ENCODE measurements at regions not wholly inside any gene's neighbourhood (a gene's known extent, or its start where the extent isn't known, plus 50 kb on each side); places are given as distances from the start of the nearest gene placed in this dataset.

- H3K9me3 ChIP-seq (ENCODE audit: control insufficient read depth, low read length): no peaks in the 10 kb centered on the region
- H3K27ac ChIP-seq: no peak overlapping the region
- H3K4me3 ChIP-seq (ENCODE audit: low read depth, low read length): no peak overlapping the region
- H2AFZ ChIP-seq: no peak overlapping the region
- no peaks in the 10 kb centered on the region for H3K27me3 ChIP-seq (ENCODE audit: control insufficient read depth, insufficient read depth, low read length)
- no peak overlapping the region for H3K9ac ChIP-seq
- TF ChIP-seq, protein P1, sequence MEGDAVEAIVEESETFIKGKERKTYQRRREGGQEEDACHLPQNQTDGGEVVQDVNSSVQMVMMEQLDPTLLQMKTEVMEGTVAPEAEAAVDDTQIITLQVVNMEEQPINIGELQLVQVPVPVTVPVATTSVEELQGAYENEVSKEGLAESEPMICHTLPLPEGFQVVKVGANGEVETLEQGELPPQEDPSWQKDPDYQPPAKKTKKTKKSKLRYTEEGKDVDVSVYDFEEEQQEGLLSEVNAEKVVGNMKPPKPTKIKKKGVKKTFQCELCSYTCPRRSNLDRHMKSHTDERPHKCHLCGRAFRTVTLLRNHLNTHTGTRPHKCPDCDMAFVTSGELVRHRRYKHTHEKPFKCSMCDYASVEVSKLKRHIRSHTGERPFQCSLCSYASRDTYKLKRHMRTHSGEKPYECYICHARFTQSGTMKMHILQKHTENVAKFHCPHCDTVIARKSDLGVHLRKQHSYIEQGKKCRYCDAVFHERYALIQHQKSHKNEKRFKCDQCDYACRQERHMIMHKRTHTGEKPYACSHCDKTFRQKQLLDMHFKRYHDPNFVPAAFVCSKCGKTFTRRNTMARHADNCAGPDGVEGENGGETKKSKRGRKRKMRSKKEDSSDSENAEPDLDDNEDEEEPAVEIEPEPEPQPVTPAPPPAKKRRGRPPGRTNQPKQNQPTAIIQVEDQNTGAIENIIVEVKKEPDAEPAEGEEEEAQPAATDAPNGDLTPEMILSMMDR (IDR thresholded peaks at IDR 0.05): no peak
- no peak overlapping the region for H3K4me2 ChIP-seq (ENCODE audit: low read length)
- H3K36me3 ChIP-seq (ENCODE audit: control insufficient read depth, insufficient read depth, low read length): no peaks in the 10 kb centered on the region
- H3K4me1 ChIP-seq: peaks cover 3% of the 10 kb centered on the region
- H3K79me2 ChIP-seq: no peaks in the 10 kb centered on the region
Measured at GRCh38 chr4:14308229-14308651, 680.7 kb upstream of the BOD1L1 start.

DNA sequence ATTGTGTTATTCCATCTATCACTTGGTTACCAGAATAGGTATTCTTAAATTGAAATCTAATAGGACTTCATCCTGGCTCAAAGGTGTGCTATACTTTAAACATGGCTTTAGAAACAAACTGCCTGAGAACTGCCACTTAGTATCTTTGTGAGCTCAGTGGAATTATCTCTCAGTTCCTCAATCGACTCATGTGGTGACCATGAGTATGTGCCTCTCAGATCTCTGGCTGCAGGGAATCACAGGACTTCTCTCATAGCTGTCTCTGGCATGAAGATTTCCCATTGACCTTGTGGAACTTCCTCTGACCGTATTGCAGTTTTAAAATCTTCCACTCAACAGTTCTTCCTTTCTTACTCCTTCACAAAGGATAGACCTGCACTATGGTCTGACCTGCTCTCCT is 681.9 kb upstream of the BOD1L1 start:
- Histone ChIP-seq H3K27ac (no peak overlapping the region), H3K4me3 (ENCODE audit: low read depth, low read length) (no peak overlapping the region), H3K36me3 (ENCODE audit: control insufficient read depth, insufficient read depth, low read length) (no peaks in the 10 kb centered on the region), H3K9ac (no peak overlapping the region), H3K4me1 (peaks cover 3% of the 10 kb centered on the region), H3K4me2 (ENCODE audit: low read length) (no peak overlapping the region), H3K9me3 (ENCODE audit: control insufficient read depth, low read length) (no peaks in the 10 kb centered on the region), H3K79me2 (no peaks in the 10 kb centered on the region), H3K27me3 (ENCODE audit: control insufficient read depth, insufficient read depth, low read length) (no peaks in the 10 kb centered on the region), H2AFZ (no peak overlapping the region)
- TF ChIP-seq, protein P1 (IDR thresholded peaks at IDR 0.05): no peak

DNA sequence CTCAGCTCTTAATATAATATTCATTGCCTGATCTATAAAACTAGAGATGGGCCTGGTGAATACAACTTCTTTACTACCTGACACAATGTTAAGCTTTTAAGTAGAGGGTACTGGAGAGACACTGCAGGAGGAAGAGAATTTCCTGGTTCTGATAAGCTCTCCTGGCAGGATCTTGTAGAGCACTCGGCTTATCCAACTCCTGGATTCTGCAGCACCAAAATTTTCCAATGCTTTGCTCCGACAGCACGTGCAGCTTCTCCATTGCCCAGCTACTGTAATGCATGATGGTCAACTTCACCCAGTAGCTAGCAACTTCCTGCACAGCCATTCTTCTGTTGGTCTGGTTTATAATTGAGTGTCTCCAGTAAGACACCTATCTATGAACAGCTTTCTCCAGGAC is 686.2 kb upstream of the BOD1L1 start:
- Histone ChIP-seq H3K36me3 (ENCODE audit: control insufficient read depth, insufficient read depth, low read length) (no peaks in the 10 kb centered on the region), H3K9me3 (ENCODE audit: control insufficient read depth, low read length) (no peaks in the 10 kb centered on the region), H2AFZ (no peak overlapping the region), H3K79me2 (no peaks in the 10 kb centered on the region), H3K27ac (no peak overlapping the region), H3K4me2 (ENCODE audit: low read length) (no peak overlapping the region), H3K4me1 (no peaks in the 10 kb centered on the region), H3K9ac (no peak overlapping the region), H3K4me3 (ENCODE audit: low read depth, low read length) (no peak overlapping the region), H3K27me3 (ENCODE audit: control insufficient read depth, insufficient read depth, low read length) (no peaks in the 10 kb centered on the region)
- TF ChIP-seq, protein P1 (IDR thresholded peaks at IDR 0.05): no peak

GRCh38 chr4:14315129-14315528 is 687.2 kb upstream of the CPEB2 start:
- Histone ChIP-seq H2AFZ (no peak overlapping the region), H3K9me3 (ENCODE audit: control insufficient read depth, low read length) (no peaks in the 10 kb centered on the region), H3K4me2 (ENCODE audit: low read length) (no peak overlapping the region), H3K36me3 (ENCODE audit: control insufficient read depth, insufficient read depth, low read length) (no peaks in the 10 kb centered on the region), H3K4me1 (no peaks in the 10 kb centered on the region), H3K27me3 (ENCODE audit: control insufficient read depth, insufficient read depth, low read length) (no peaks in the 10 kb centered on the region), H3K27ac (no peak overlapping the region), H3K4me3 (ENCODE audit: low read depth, low read length) (no peak overlapping the region), H3K9ac (no peak overlapping the region), H3K79me2 (no peaks in the 10 kb centered on the region)
- TF ChIP-seq, protein P1 (IDR thresholded peaks at IDR 0.05): no peak

DNA sequence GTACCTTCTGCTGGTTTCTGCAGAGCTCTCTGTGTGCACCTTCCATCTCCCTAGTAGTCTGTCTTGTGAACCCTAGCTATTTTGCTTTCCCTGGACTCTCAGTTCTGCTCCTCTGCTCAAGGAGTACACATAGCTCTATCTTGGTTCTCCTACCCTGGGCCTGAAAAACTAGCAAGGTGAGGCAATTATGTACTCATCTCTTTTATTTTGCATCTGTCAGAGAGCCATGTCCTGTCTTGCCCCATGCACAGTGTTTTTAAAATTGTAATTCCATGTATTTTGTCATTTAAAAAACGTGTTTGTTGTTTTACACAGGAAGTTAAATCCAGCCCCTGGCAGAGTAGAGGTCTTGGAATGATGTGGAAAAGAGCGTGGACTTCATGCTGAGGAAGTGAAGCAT is 684.9 kb upstream of the CPEB2 start:
- Histone ChIP-seq H3K36me3 (ENCODE audit: control insufficient read depth, insufficient read depth, low read length) (no peaks in the 10 kb centered on the region), H3K4me2 (ENCODE audit: low read length) (no peak overlapping the region), H3K27me3 (ENCODE audit: control insufficient read depth, insufficient read depth, low read length) (no peaks in the 10 kb centered on the region), H3K79me2 (no peaks in the 10 kb centered on the region), H3K4me1 (no peaks in the 10 kb centered on the region), H3K9me3 (ENCODE audit: control insufficient read depth, low read length) (no peaks in the 10 kb centered on the region), H3K27ac (no peak overlapping the region), H3K9ac (no peak overlapping the region), H2AFZ (no peak overlapping the region), H3K4me3 (ENCODE audit: low read depth, low read length) (no peak overlapping the region)
- TF ChIP-seq, protein P1 (IDR thresholded peaks at IDR 0.05): no peak
